Stimulated activated CD4-positive, alpha-beta T cell treated with anti-CD3 and anti-CD28 coated beads, Interleukin-1b, Interleukin-23, amount 100 ng/mL, for 1 hour (primary cell): ENCODE measurements at regions not wholly inside any gene's neighbourhood (a gene's known extent, or its start where the extent isn't known, plus 50 kb on each side); places are given as distances from the start of the nearest gene placed in this dataset.
"Not testable (repeated sequence)": the region's sequence is repeated elsewhere in the genome, so short reads cannot be mapped to it uniquely, and the experiment has no call there.

ENCODE experiments used
- DNase-seq, 2 donors: peaks; one replicate each; pipeline ENCODE4 v3.0.0-alpha.2; 2020; ENCODE audit warnings: low read depth in 2 of 2

- no peak for DNase-seq
Observed at GRCh38 chr2:210730672-210731071, 174.3 kb downstream of the CPS1 start.

GRCh38 chr2:210746826-210747225 is 190.4 kb downstream of the CPS1 start:
- DNase-seq: not testable (repeated sequence)

- DNase-seq: no peak
Observed at GRCh38 chr2:210752532-210752931, 196.1 kb downstream of the CPS1 start.

- DNase-seq: no peak
Observed at GRCh38 chr2:210753386-210753785, 197.0 kb downstream of the CPS1 start.

GRCh38 chr2:210756855-210757254 is 200.5 kb downstream of the CPS1 start:
- DNase-seq: no peak

GRCh38 chr2:210762604-210763588 is 206.5 kb downstream of the CPS1 start:
- DNase-seq: no peak

GRCh38 chr2:210768329-210768910 is 212.0 kb downstream of the CPS1 start:
- no peak for DNase-seq

- no peak for DNase-seq
Observed at GRCh38 chr2:210776756-210777155, 220.4 kb downstream of the CPS1 start.

- no peak for DNase-seq
Observed at GRCh38 chr2:210782222-210782621, 225.8 kb downstream of the CPS1 start.

GRCh38 chr2:210787831-210788230 is 231.4 kb downstream of the CPS1 start:
- not testable (repeated sequence) for DNase-seq

GRCh38 chr2:210792000-210792399 is 235.6 kb downstream of the CPS1 start:
- no peak for DNase-seq

GRCh38 chr2:210795506-210795905 is 239.1 kb downstream of the CPS1 start:
- DNase-seq: no peak

- DNase-seq: no peak
Observed at GRCh38 chr2:210798180-210798579, 241.8 kb downstream of the CPS1 start.

GRCh38 chr2:210814251-210815025 is 258.0 kb downstream of the CPS1 start:
- DNase-seq: no peak

- DNase-seq: no peak
Observed at GRCh38 chr2:210816769-210817168, 260.4 kb downstream of the CPS1 start.

GRCh38 chr2:210818473-210818872 is 262.1 kb downstream of the CPS1 start:
- no peak for DNase-seq

GRCh38 chr2:210833403-210833802 is 277.0 kb downstream of the CPS1 start:
- no peak for DNase-seq

- DNase-seq: no peak
Observed at GRCh38 chr2:210839034-210839433, 282.6 kb downstream of the CPS1 start.

GRCh38 chr2:210839450-210839849 is 283.1 kb downstream of the CPS1 start:
- no peak for DNase-seq

- no peak for DNase-seq
Observed at GRCh38 chr2:210842896-210843295, 286.5 kb downstream of the CPS1 start.

- DNase-seq: no peak
Observed at GRCh38 chr2:210844016-210844415, 287.6 kb downstream of the CPS1 start.

GRCh38 chr2:210859314-210859713 is 302.9 kb downstream of the CPS1 start:
- DNase-seq: no peak
